WTC11 (cell line): ENCODE measurements at regions not wholly inside any gene's neighbourhood (a gene's known extent, or its start where the extent isn't known, plus 50 kb on each side); places are given as distances from the start of the nearest gene placed in this dataset.

Experiments used
- ATAC-seq: fragments of 200-7000 bp; cut with Tn5 transposase; 2 replicates; pipeline ENCODE4 v1.10.0; 2021; ENCODE audit warnings: mild to moderate bottlenecking, moderate library complexity
- CTCF ChIA-PET: fragments of 300-600 bp; sonication (Branson Sonifier 250); formaldehyde crosslinking; loops from one replicate; lab custom pipeline; 2021; ENCODE audit warnings: antibody characterized with exemption; lab: Charles Lee
- POLR2A ChIA-PET: fragments of 350-600 bp; sonication (Branson Sonifier 250); formaldehyde crosslinking; loops from one replicate; lab custom pipeline; 2021; ENCODE audit warnings: antibody characterized with exemption; lab: Charles Lee
- DNase-seq: peaks from one replicate; pipeline ENCODE4 v3.0.0; 2021; ENCODE audit warnings: low spot score
- H3K27ac Mint-ChIP-seq: 2 replicates; pipeline ENCODE4 v1.8.0; 2021; ENCODE audit warnings: mixed read lengths
- H3K27me3 Mint-ChIP-seq: 2 replicates; pipeline ENCODE4 v1.8.0; 2021; ENCODE audit warnings: low read depth, mild to moderate bottlenecking, moderate library complexity, mixed read lengths
- H3K36me3 Mint-ChIP-seq: 2 replicates; pipeline ENCODE4 v1.8.0; 2021; ENCODE audit warnings: mixed read lengths
- H3K4me1 Mint-ChIP-seq: 2 replicates; pipeline ENCODE4 v1.8.0; 2022; ENCODE audit warnings: mixed read lengths
- H3K4me3 Mint-ChIP-seq: 2 replicates; pipeline ENCODE4 v1.8.0; 2021; ENCODE audit warnings: mild to moderate bottlenecking, moderate library complexity, mixed read lengths
- H3K9me3 Mint-ChIP-seq: 2 replicates; pipeline ENCODE4 v1.8.0; 2021; ENCODE audit warnings: mixed read lengths
- AFF4 ChIP-seq: sonication (generic); formaldehyde crosslinking; IDR thresholded peaks from 2 replicates; pipeline ENCODE4 v1.8.1; 2023; ENCODE audit warnings: mild to moderate bottlenecking, missing genetic modification reagents, borderline replicate concordance
- ATF6 ChIP-seq: sonication (generic); formaldehyde crosslinking; IDR thresholded peaks from 2 replicates; pipeline ENCODE4 v1.8.1; 2023; ENCODE audit warnings: mild to moderate bottlenecking, missing genetic modification reagents
- CBFB ChIP-seq: sonication (generic); formaldehyde crosslinking; IDR thresholded peaks from 2 replicates; pipeline ENCODE4 v1.8.1; 2022; ENCODE audit warnings: mild to moderate bottlenecking, low read depth, missing genetic modification reagents
- FOXK1 ChIP-seq: sonication (generic); formaldehyde crosslinking; IDR thresholded peaks from 2 replicates; pipeline ENCODE4 v1.8.0; 2022; ENCODE audit warnings: mild to moderate bottlenecking, moderate library complexity, missing genetic modification reagents
- FOXP4 ChIP-seq: sonication (generic); formaldehyde crosslinking; IDR thresholded peaks from 2 replicates; pipeline ENCODE4 v1.8.0; 2022; ENCODE audit warnings: mild to moderate bottlenecking, missing genetic modification reagents
- GABPB1 ChIP-seq: sonication (generic); formaldehyde crosslinking; IDR thresholded peaks from 2 replicates; pipeline ENCODE4 v1.8.1; 2023; ENCODE audit warnings: mild to moderate bottlenecking, missing genetic modification reagents
- GRHL2 ChIP-seq: fragments of 250-450 bp; sonication (Bioruptor Pico); IDR thresholded peaks from 2 replicates; pipeline ENCODE4 v1.8.0; 2022; ENCODE audit warnings: mild to moderate bottlenecking, moderate library complexity; ENCODE audit not compliant: insufficient replicate concordance, severe bottlenecking
- IRF2 ChIP-seq: sonication (generic); formaldehyde crosslinking; IDR thresholded peaks from 2 replicates; pipeline ENCODE4 v1.8.0; 2022; ENCODE audit warnings: low read depth, missing genetic modification reagents, borderline replicate concordance
- JAZF1 ChIP-seq: fragments of 250-450 bp; sonication (Bioruptor Pico); IDR thresholded peaks from 2 replicates; pipeline ENCODE4 v1.9.0; 2021; ENCODE audit warnings: moderate library complexity, mild to moderate bottlenecking, inconsistent platforms
- KAT7 ChIP-seq: sonication (generic); formaldehyde crosslinking; IDR thresholded peaks from 2 replicates; pipeline ENCODE4 v1.8.1; 2023; ENCODE audit warnings: missing genetic modification reagents, mild to moderate bottlenecking, borderline replicate concordance
- MAX ChIP-seq: sonication (generic); formaldehyde crosslinking; IDR thresholded peaks from 2 replicates; pipeline ENCODE4 v1.8.0; 2022; ENCODE audit warnings: mild to moderate bottlenecking, missing genetic modification reagents
- NFE2L1 ChIP-seq: sonication (generic); formaldehyde crosslinking; IDR thresholded peaks from 2 replicates; pipeline ENCODE4 v1.8.1; 2023; ENCODE audit warnings: missing genetic modification reagents
- SOX15 ChIP-seq: fragments of 250-450 bp; sonication (Bioruptor Pico); IDR thresholded peaks from 2 replicates; pipeline ENCODE4 v1.9.0; 2021; ENCODE audit warnings: mild to moderate bottlenecking
- STAT6 ChIP-seq: sonication (generic); formaldehyde crosslinking; conservative IDR thresholded peaks from 2 replicates; pipeline ENCODE4 v1.8.1; 2023; ENCODE audit warnings: mild to moderate bottlenecking, low read depth, missing genetic modification reagents, moderate library complexity
- ZNF423 ChIP-seq: fragments of 250-450 bp; sonication (Bioruptor Pico); IDR thresholded peaks from 2 replicates; pipeline ENCODE4 v2.1.2; 2022; ENCODE audit warnings: mild to moderate bottlenecking, moderate library complexity
- ZNF425 ChIP-seq: fragments of 250-450 bp; sonication (Bioruptor Pico); conservative IDR thresholded peaks from 2 replicates; pipeline ENCODE4 v1.9.0; 2021; ENCODE audit warnings: mild to moderate bottlenecking

GRCh38 chr7:109915670-109916069 is 1175.3 kb upstream of the LRRN3 start (continued):
- TF ChIP-seq GRHL2 (CRISPR knock-in tag), result no peak
- no peak for TF ChIP-seq JAZF1
- no peak for TF ChIP-seq GABPB1 (CRISPR knock-in tag)
- no peak for TF ChIP-seq FOXK1 (CRISPR knock-in tag)

- POLR2A ChIA-PET, result no interaction called here
- peaks cover 55% of the 10 kb centered on the region for H3K9me3 Mint-ChIP-seq
- peaks cover 37% of the 10 kb centered on the region for H3K36me3 Mint-ChIP-seq
- peaks cover 6% of the 10 kb centered on the region; the same call in 1 of the 2 replicates for H3K27me3 Mint-ChIP-seq
- ATAC-seq, result no peak
- H3K4me1 Mint-ChIP-seq, result peaks cover 16% of the 10 kb centered on the region
- CTCF ChIA-PET, result no interaction called here
- DNase-seq, result no peak
- no peak for TF ChIP-seq IRF2 (CRISPR knock-in tag)
- TF ChIP-seq ZNF423, result no peak
- TF ChIP-seq STAT6 (CRISPR knock-in tag), result no peak
- TF ChIP-seq MAX (CRISPR knock-in tag), result no peak
- no peak for TF ChIP-seq CBFB (CRISPR knock-in tag)
- TF ChIP-seq ATF6, result no peak
- H3K4me3 Mint-ChIP-seq, result no peak overlapping the region
- no peak overlapping the region for H3K27ac Mint-ChIP-seq
These were observed 1164.2 kb upstream of the LRRN3 start for GRCh38 chr7:109926738-109927137.

- Mint-ChIP-seq H3K4me3 (no peak overlapping the region), H3K4me1 (peaks cover 16% of the 10 kb centered on the region), H3K36me3 (peaks cover 6% of the 10 kb centered on the region), H3K27ac (no peak overlapping the region), H3K9me3 (peaks cover 23% of the 10 kb centered on the region), H3K27me3 (no peaks in the 10 kb centered on the region)
- ATAC-seq, result peak; percentile 78
- DNase-seq, result no peak
- ChIA-PET POLR2A (no interaction called here), CTCF (interaction anchor here (0.7 kb wide), 1 partner anchor 512 kb away, joined by 3 read pairs; no protein-coding TSS in a partner anchor)
- no peak for TF ChIP-seq KAT7 (CRISPR knock-in tag)
- no peak for TF ChIP-seq JAZF1
- TF ChIP-seq SOX15 (CRISPR knock-in tag), result no peak
- TF ChIP-seq ZNF425 (CRISPR knock-in tag), result no peak
- TF ChIP-seq AFF4 (CRISPR knock-in tag), result no peak
- no peak for TF ChIP-seq FOXP4 (CRISPR knock-in tag)
- no peak for TF ChIP-seq NFE2L1 (CRISPR knock-in tag)
These were observed 1160.9 kb upstream of the LRRN3 start for GRCh38 chr7:109930049-109930448.
